GM18907 (cell line): ENCODE measurements at regions not wholly inside any gene's neighbourhood (a gene's known extent, or its start where the extent isn't known, plus 50 kb on each side); places are given as distances from the start of the nearest gene placed in this dataset.

Source experiments
- ATAC-seq: cut with Tn5 transposase; IDR thresholded peaks from one replicate; pipeline ENCODE4 v1.9.1; 2021; ENCODE audit warnings: mild to moderate bottlenecking, moderate library complexity; ENCODE audit not compliant: unreplicated experiment

- no peak for ATAC-seq
Observed at GRCh38 chr2:19141234-19142004, 217.0 kb downstream of the OSR1 start.

GRCh38 chr2:19140463-19141208, 217.8 kb downstream of the OSR1 start:
- no peak for ATAC-seq

- ATAC-seq: no peak
Observed at GRCh38 chr2:19139386-19139785, 219.0 kb downstream of the OSR1 start.

- ATAC-seq: no peak
Observed at GRCh38 chr2:19138264-19138825, 220.1 kb downstream of the OSR1 start.

- ATAC-seq: no peak
Observed at GRCh38 chr2:19137433-19137832, 221.0 kb downstream of the OSR1 start.

- no peak for ATAC-seq
Observed at GRCh38 chr2:19132967-19133366, 225.5 kb downstream of the OSR1 start.

- ATAC-seq: no peak
Observed at GRCh38 chr2:19131871-19132270, 226.6 kb downstream of the OSR1 start.

- no peak for ATAC-seq
Observed at GRCh38 chr2:19128148-19128547, 230.3 kb downstream of the OSR1 start.

- no peak for ATAC-seq
Observed at GRCh38 chr2:19127616-19128015, 230.8 kb downstream of the OSR1 start.

- ATAC-seq: no peak
Observed at GRCh38 chr2:19125901-19126680, 232.3 kb downstream of the OSR1 start.

- ATAC-seq: no peak
Observed at GRCh38 chr2:19124135-19124534, 234.3 kb downstream of the OSR1 start.

- ATAC-seq: no peak
Observed at GRCh38 chr2:19123556-19123955, 234.9 kb downstream of the OSR1 start.

GRCh38 chr2:19122220-19122619, 236.2 kb downstream of the OSR1 start:
- peak; percentile 52 for ATAC-seq

GRCh38 chr2:19120941-19121750, 237.3 kb downstream of the OSR1 start:
- no peak for ATAC-seq

- ATAC-seq: no peak
Observed at GRCh38 chr2:19120181-19120580, 238.2 kb downstream of the OSR1 start.

GRCh38 chr2:19119326-19120001, 239.0 kb downstream of the OSR1 start:
- ATAC-seq: no peak

GRCh38 chr2:19116918-19117317, 241.5 kb downstream of the OSR1 start:
- no peak for ATAC-seq

- ATAC-seq: no peak
Observed at GRCh38 chr2:19114754-19115231, 243.6 kb downstream of the OSR1 start.

GRCh38 chr2:19114126-19114525, 244.3 kb downstream of the OSR1 start:
- ATAC-seq: no peak

GRCh38 chr2:19111354-19111753, 247.1 kb downstream of the OSR1 start:
- no peak for ATAC-seq
